ENCODE measurements at regions not wholly inside any gene's neighbourhood (a gene's known extent, or its start where the extent isn't known, plus 50 kb on each side); places are given as distances from the start of the nearest gene placed in this dataset.

- TF ChIP-seq CTCF (IDR thresholded peaks at IDR 0.05) (no peak), POLR2A (IDR thresholded peaks at IDR 0.05) (no peak), POLR2AphosphoS5 (IDR thresholded peaks at IDR 0.05; ENCODE audit: insufficient read depth in 1 of 2, low read depth in 1 of 2) (no peak)
Measured at GRCh38 chr2:62593825-62594224, 87.8 kb upstream of the TMEM17 start.
